ENCODE measurements at regions not wholly inside any gene's neighbourhood (a gene's known extent, or its start where the extent isn't known, plus 50 kb on each side); places are given as distances from the start of the nearest gene placed in this dataset.
"Not testable (repeated sequence)": the region's sequence is repeated elsewhere in the genome, so short reads cannot be mapped to it uniquely, and the experiment has no call there.

- DNase-seq = no peak
Measured at GRCh38 chr13:101003566-101003965, 329.0 kb upstream of the TMTC4 start.

GRCh38 chr13:100989392-100989791, 314.8 kb upstream of the TMTC4 start:
- no peak for DNase-seq

- DNase-seq = no peak
Measured at GRCh38 chr13:100988921-100989320, 314.3 kb upstream of the TMTC4 start.

GRCh38 chr13:100987948-100988347, 313.4 kb upstream of the TMTC4 start:
- peak; percentile 32 to 42 for DNase-seq

DNA sequence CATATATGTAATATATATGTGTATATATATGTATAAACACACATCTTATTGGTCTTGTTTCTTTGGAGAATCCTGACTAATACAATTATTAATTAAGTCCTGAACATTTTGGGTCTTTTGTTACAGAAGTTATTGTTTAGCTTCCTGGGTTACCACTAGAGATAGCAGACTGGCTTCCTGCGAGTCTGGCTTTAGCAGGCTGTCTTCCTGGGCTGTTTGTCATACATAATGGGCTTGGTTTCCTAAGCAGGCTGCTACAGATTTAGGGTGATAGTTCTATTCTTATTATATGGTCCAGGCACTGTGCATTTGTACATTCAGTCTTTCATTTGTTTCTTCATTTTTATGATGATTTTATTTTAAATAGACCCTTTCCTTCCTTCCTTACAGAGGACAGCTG, 312.0 kb upstream of the TMTC4 start:
- no peak for DNase-seq

DNA sequence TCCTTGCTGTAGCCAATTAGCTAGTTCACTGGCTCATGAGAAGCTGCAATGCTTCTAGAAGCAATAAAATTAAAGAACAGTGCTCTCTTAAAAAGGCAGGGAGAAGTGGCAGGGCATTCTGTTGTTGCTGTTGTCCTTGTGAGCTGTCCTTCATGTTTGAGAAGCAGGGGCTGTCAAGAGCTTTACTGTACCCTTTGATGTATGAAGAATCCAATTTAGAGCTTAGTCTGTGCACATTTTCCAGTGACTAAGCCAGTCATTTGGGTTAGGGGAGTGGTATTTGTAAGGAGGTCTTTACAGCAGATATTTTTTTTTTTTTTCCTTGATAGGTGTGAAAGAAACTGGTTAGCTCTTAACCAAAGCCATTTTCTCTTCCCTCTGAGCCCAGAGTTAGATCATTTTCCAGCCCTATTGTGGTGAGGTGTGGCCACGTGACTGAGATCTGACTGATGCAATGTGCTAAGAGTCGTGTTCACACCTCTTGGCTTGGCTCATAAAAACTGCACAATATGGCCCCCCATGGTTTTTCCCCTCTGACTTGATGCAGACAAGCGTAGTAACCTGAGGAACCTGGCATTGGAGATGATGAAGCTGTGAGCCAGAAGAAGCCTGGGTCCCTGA, 309.6 kb upstream of the TMTC4 start:
- no peak for DNase-seq

- DNase-seq = no peak
Measured at GRCh38 chr13:100983111-100983510, 308.5 kb upstream of the TMTC4 start.

- no peak for DNase-seq
Measured at GRCh38 chr13:100980171-100980570, 305.6 kb upstream of the TMTC4 start.

DNA sequence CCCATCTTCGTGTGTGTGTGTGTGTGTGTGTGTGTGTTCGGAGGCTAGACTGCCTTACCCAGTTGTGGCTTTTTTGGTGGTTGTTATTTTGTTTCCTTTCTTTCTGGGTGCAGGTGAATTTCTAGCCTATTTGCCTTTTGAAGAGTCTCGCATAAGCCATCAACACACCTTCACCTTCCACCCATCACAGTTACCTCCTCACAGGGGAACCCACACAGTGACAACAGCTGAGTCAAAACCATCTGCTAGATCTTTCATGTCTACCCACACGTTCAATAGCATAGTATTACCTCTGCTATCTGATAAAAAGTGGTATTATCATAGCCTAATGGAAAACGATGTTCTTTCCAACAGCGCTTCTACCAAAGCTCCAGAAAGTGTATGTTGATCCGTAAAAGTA, 303.2 kb upstream of the TMTC4 start:
- DNase-seq = no peak

- DNase-seq = no peak
Measured at GRCh38 chr13:100976993-100977392, 302.4 kb upstream of the TMTC4 start.

DNA sequence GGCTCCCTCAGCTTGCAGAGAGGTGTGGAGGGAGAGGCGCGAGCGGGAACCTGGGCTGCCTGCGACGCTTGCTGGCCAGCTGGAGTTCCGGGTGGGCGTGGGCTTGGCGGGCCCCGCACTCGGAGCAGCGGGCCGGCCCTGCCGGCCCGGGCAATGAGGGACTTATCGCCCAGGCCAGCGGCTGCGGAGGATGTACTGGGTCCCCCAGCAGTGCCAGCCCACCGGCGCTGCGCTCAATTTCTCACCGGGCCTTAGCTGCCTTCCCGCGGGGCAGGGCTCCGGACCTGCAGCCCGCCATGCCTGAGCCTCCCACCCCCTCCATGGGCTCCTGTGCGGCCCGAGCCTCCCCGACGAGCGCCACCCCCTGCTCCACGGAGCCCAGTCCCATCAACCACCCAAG, 301.1 kb upstream of the TMTC4 start:
- not testable (repeated sequence) for DNase-seq

- no peak for DNase-seq
Measured at GRCh38 chr13:100962585-100962984, 288.0 kb upstream of the TMTC4 start.

DNA sequence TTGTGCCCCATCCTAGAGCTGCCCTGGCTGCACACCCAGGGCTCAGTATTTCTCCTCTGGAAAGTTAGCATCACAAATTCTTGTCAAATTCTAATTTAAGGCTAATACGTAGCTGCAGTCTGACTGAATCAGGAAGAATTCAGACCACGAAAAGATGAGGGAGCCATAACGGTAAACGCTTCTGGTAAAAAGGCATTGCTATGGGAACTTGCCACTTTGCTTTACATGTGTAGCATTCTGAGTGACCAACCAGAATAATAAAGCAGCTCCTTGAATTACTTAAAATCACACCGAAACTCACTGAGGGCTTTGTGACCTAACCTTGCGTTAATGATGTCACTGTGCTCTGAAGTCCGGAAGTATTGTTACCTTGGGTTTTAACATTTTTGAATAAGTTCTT, 286.6 kb upstream of the TMTC4 start:
- DNase-seq = no peak

- no peak for DNase-seq
Measured at GRCh38 chr13:100958831-100959230, 284.2 kb upstream of the TMTC4 start.

- no peak for DNase-seq
Measured at GRCh38 chr13:100957741-100958140, 283.1 kb upstream of the TMTC4 start.

DNA sequence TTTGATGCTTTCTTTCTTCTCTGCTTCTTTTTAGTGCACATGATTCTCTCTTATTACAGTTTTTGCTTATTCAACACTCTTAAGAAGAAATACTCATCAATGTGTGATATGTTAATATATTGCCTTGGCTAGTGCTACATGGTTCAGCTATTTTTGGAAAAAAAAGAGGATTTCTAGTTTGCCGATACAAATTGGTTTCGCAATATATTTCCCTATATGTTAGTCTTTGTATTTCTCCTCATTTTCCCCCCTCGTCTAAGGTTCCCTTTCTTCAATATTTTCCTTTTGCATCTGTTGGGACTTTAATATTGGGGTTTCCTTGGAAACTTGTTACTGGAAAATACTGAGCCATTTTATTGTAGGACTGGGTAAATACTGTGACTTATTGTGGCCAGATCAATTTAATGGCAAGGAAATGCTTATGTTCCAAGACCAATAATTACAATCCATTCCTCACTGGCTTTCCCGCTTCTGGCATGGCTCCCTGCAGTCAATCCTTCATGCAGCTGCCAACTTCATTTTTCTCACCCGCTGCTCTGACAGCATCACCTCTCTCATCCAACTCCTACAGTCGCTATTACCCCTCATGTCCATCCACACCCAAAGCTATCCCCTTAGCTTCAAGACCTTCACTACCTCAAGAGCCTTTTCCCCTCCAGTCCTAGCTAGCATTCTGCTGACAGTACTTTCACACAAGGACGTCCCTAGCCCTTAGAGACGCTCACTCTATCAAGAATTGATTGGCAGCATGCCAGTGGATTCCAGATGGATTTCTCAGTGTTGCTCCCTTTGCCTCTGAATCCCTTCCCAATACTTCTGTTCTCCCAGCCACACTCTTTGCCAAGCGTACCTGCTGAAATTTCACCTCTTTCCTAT, 280.1 kb upstream of the TMTC4 start:
- DNase-seq = no peak

DNA sequence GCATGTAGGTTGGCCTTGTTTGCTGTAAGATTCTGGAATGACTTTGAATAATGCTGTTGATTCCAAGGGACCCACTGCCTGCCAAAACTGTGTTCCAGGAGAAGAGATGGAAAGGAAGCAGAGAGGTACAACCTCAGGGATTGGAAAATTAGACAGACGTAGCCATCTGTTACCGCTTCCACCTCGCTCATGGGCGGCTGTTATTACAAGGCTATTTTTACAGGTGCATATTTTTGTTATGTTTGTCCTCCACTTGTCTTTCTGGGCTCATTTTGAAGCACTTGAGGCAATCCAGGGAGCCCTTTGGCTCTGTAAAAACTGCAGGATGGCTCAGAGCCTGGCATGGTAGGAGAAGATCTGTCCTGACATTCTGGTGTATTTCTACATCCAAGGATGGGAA, 276.4 kb upstream of the TMTC4 start:
- DNase-seq = no peak

GRCh38 chr13:100948937-100949336, 274.3 kb upstream of the TMTC4 start:
- not testable (repeated sequence) for DNase-seq

DNA sequence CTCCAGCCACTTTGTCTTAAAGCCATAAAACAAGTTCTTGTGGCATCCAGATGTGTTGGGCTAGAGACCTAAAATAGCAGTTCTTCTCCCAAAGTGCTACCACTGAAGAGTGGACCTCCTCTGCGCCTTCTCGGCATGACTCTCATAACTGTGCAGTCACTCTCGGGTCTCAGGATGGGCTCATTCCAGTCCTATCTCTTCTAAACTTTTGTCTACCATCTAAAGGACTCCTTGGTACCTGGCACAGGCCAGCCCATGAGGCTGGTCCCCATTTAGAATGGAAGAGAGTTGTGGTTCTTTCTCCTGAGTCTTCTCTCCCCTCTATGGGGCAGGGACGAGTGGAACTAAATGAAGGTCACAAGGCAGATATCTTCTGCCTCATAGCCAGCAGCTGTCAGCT, 272.0 kb upstream of the TMTC4 start:
- no peak for DNase-seq

DNA sequence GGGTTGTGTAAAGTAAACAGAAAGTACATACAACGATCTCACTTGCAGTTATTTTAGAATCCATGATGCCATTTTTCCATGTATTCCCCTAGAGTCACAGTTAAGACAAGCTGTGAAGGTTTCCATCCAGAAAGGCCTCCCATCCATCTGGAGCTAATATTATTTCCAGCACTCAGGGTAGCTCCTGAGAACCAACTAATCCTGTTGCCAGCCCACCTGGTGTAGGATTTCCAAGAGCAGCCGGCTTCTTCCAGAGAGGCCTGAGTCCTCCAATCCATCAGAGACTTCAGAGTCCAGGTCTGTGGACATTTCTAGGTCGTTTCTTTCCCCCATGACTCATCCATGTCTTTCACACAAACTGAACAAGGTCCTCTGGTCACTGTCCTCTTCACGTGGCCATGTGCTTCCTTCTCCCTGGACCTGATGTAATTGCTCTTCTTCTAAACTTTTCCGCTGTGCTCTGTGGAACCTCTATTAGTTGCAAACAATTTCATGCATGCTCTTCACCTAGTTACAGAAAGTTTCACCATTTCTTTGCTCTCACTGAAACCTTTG, 270.3 kb upstream of the TMTC4 start:
- DNase-seq = no peak

- no peak for DNase-seq
Measured at GRCh38 chr13:100942742-100943141, 268.1 kb upstream of the TMTC4 start.

DNA sequence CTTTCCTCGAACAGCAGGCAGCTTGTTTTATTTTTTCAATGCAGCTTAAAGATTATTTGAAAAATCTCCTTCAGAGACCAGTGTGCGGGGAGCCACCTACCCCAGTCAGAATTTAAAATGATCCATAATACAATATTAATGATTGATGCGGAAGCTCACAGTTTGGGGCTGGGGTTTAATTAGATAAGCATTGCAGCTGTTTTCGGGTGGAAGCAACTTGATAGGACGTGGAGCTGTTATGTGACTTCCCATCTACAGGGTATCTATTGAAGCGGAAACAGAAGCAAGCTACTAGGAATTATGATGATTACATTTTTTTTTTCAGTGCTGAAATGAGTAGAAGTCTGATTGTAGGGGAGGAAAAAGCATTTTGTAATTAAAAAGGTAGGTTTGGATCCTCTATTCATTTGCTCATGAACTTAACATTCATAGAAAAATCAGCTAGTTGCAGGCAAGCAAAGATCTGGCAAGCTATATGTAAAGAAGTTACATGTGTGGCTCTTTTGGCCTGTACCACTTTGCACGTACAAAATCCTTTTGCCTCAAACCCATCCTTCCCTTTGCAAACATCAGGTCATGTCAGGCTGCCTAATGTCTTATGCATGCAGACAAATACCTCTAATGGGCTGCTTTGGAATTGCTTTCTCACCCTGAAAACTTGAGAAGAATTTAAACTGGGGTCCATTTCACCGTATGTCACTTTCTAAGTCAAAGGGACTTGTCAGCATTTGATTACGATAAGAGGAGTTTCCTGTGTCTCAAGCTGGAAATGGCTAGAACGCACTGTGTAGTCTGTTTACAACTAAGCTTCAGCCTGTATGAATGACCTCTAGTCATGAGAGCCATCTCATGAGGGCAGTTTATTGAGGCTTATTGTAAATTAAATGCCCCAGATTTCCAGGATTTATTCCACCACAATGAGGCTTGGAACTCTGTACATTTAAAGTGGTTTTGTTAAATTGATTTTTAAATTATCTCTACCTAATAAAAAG, 267.1 kb upstream of the TMTC4 start:
- DNase-seq = no peak

DNA sequence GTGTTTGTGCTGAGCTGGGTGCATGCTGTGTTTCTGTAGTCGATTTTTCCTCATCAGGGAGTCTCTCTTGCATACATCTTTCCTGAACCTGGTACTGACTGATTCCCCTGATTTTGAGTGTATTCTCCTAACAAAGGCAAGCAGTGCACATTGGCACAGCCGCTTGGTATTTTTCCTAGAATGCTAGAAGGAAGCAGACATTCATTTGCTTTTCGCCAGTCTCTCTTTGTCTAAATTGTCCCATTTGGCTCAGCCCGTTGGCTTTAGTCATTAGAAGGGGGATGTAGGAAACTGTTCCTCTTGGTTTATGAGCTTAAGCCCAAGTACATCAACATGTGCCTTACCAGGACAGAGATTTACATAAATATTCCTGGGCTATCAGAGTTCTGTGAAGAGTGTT, 266.1 kb upstream of the TMTC4 start:
- DNase-seq = no peak
